GM12892 (cell line): ENCODE measurements at regions not wholly inside any gene's neighbourhood (a gene's known extent, or its start where the extent isn't known, plus 50 kb on each side); places are given as distances from the start of the nearest gene placed in this dataset.
"Not testable (repeated sequence)": the region's sequence is repeated elsewhere in the genome, so short reads cannot be mapped to it uniquely, and the experiment has no call there.

Source experiments
- POLR2A ChIP-seq: IDR thresholded peaks from 2 replicates; pipeline ENCODE4 v1.6.1; 2011; ENCODE audit warnings: low read depth, low read length, control low read depth
- POLR2AphosphoS5 ChIP-seq: IDR thresholded peaks from 2 replicates; pipeline ENCODE4 v1.6.1; 2011; ENCODE audit warnings: low read depth, low read length, control low read depth
- TAF1 ChIP-seq: IDR thresholded peaks from 2 replicates; pipeline ENCODE4 v1.6.1; 2011; ENCODE audit warnings: low read depth, mild to moderate bottlenecking, control low read depth, low read length, borderline replicate concordance

- TF ChIP-seq POLR2A, TAF1, POLR2AphosphoS5: not testable (repeated sequence)
Observed at GRCh38 chr6:67767046-67767822, 867.8 kb upstream of the ADGRB3 start.
